GM13977 (cell line): ENCODE measurements at regions not wholly inside any gene's neighbourhood (a gene's known extent, or its start where the extent isn't known, plus 50 kb on each side); places are given as distances from the start of the nearest gene placed in this dataset.

ENCODE experiments used
- DNase-seq: peaks from one replicate; pipeline ENCODE4 v3.0.0; 2012; ENCODE audit warnings: low spot score
- CTCF ChIP-seq: IDR thresholded peaks from 2 replicates; pipeline ENCODE4 v1.5.1; 2012; ENCODE audit warnings: mild to moderate bottlenecking, control low read depth; ENCODE audit not compliant: insufficient read depth; ENCODE audit errors: extremely low read depth, missing control alignments
- in situ Hi-C: fragments of 300-500 bp; cut with MboI; formaldehyde crosslinking; loops from one replicate; pipeline ENCODE4 v1.12.0; 2022; ENCODE audit warnings: low sequenced_read_pairs, low pct_unique_long_range_greater_than_20kb, mixed read lengths, inconsistent platforms; ENCODE audit not compliant: unreplicated experiment

- TF ChIP-seq CTCF = no peak
- DNase-seq = no peak
- in situ Hi-C loops = no loop called here
These were observed 267.8 kb downstream of the TNS1 start for GRCh38 chr2:217735034-217735433.

GRCh38 chr2:217733461-217733860, 269.3 kb downstream of the TNS1 start:
- DNase-seq = no peak
- no peak for TF ChIP-seq CTCF
- in situ Hi-C loops = no loop called here

- in situ Hi-C loops = no loop called here
- TF ChIP-seq CTCF = no peak
- no peak for DNase-seq
These were observed 269.8 kb downstream of the TNS1 start for GRCh38 chr2:217732992-217733391.

- DNase-seq = no peak
- TF ChIP-seq CTCF = no peak
- in situ Hi-C loops = no loop called here
These were observed 271.0 kb downstream of the TNS1 start for GRCh38 chr2:217731805-217732204.

- DNase-seq = no peak
- no peak for TF ChIP-seq CTCF
- in situ Hi-C loops = no loop called here
These were observed 273.3 kb downstream of the TNS1 start for GRCh38 chr2:217729421-217730053.

- in situ Hi-C loops = no loop called here
- DNase-seq = no peak
- no peak for TF ChIP-seq CTCF
These were observed 275.0 kb downstream of the TNS1 start for GRCh38 chr2:217727801-217728200.
